ENCODE measurements at regions not wholly inside any gene's neighbourhood (a gene's known extent, or its start where the extent isn't known, plus 50 kb on each side); places are given as distances from the start of the nearest gene placed in this dataset.

GRCh38 chr11:79990141-79990540, 549.3 kb upstream of the TENM4 start:
- H3K4me3 Mint-ChIP-seq = no peak overlapping the region
- H3K9me3 Mint-ChIP-seq = peaks cover 5% of the 10 kb centered on the region
- DNase-seq (no peak), ATAC-seq (no peak)
- H3K27me3 Mint-ChIP-seq = no peaks in the 10 kb centered on the region
- ChIA-PET POLR2A (no interaction called here), CTCF (no interaction called here)
- intact Hi-C loops (cut with micrococcal nuclease) = no loop called here
- H3K4me1 Mint-ChIP-seq (ENCODE audit: low read depth) = no peaks in the 10 kb centered on the region
- no peak for TF ChIP-seq CTCF (IDR thresholded peaks at IDR 0.05)
- no peaks in the 10 kb centered on the region for H3K36me3 Mint-ChIP-seq (ENCODE audit: low read depth)
- no peak overlapping the region for H3K27ac Mint-ChIP-seq

DNA sequence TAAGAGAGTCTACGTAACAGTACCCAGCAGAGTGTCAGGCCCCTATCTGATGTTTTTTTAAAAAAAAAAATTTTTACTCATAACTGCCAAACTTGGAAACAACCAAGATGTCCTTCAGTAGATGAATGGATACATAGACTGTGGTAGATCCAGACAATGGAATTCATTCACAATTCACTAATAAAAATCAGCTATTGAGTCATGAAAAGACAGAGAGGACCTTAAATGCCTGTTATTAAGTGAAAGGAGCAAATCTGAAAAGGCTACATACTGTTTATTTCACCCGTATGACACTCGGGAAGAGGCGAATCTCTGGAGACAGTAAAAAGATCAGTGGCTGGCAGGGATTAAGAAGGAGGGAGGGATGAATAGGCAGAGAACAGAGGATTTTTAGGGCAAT, 541.4 kb upstream of the TENM4 start:
- Mint-ChIP-seq H3K27ac (no peak overlapping the region), H3K27me3 (no peaks in the 10 kb centered on the region), H3K36me3 (ENCODE audit: low read depth) (no peaks in the 10 kb centered on the region), H3K4me1 (ENCODE audit: low read depth) (no peaks in the 10 kb centered on the region), H3K4me3 (no peak overlapping the region), H3K9me3 (peaks cover 8% of the 10 kb centered on the region)
- DNase-seq (no peak), ATAC-seq (no peak)
- intact Hi-C loops (cut with micrococcal nuclease) = no loop called here
- POLR2A ChIA-PET = no interaction called here
- TF ChIP-seq CTCF (IDR thresholded peaks at IDR 0.05) = no peak
- CTCF ChIA-PET = no interaction called here

GRCh38 chr11:79980916-79981315, 540.1 kb upstream of the TENM4 start:
- DNase-seq = no peak
- Mint-ChIP-seq H3K36me3 (ENCODE audit: low read depth) (no peaks in the 10 kb centered on the region), H3K4me3 (no peak overlapping the region), H3K27ac (no peak overlapping the region), H3K4me1 (ENCODE audit: low read depth) (no peaks in the 10 kb centered on the region), H3K9me3 (peaks cover 8% of the 10 kb centered on the region), H3K27me3 (no peaks in the 10 kb centered on the region)
- ATAC-seq = no peak
- POLR2A ChIA-PET = no interaction called here
- TF ChIP-seq CTCF (IDR thresholded peaks at IDR 0.05) = no peak
- CTCF ChIA-PET = interaction anchor here (0.6 kb wide), 1 partner anchor 16 kb away, joined by 3 read pairs; no protein-coding TSS in a partner anchor
- intact Hi-C loops (cut with micrococcal nuclease) = no loop called here

DNA sequence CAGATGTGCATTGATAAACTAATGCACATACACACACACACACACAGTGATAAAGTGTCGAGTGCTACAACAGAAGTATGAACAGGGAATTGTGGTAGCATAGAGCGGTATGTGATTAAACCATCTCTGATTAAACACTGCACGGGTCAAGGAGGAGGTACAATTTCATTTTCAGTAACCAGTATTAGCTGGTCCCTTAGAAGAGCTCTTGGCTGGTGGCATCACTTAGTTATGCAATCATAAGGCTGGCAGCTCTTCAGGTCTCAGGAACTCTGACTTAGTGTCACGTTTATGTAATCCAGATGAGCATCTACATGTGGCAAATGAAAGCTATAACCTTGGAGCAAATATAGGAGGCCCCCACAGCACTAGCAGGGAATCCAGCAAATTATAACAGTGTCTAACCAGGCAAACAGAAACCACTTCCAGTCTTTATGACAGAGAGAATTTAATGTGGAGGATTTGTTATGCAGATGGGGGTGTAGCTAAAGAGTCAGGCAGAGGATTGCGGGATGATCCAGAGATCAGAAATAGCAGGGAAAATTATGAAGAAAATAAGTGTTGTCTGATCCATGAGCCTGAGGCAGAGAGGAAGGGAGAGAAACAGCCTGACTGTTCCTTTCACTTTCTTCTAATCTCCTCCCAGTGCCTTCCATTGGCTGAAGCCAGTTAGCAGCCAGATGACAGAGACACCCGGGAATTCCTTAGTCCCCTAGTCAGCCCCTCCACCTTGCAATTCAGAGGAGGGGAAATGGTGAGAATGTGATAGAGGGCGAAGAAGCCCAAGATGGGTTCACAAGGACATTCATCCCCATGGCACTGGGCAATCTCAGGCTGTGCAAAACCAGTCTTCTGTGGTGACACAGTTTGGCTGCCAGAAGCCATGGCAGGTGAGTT, 533.1 kb upstream of the TENM4 start:
- no peak for ATAC-seq
- intact Hi-C loops (cut with micrococcal nuclease) = no loop called here
- TF ChIP-seq CTCF (IDR thresholded peaks at IDR 0.05) = no peak
- H3K27ac Mint-ChIP-seq = no peak overlapping the region
- H3K9me3 Mint-ChIP-seq = no peaks in the 10 kb centered on the region
- no peaks in the 10 kb centered on the region for H3K27me3 Mint-ChIP-seq
- H3K4me3 Mint-ChIP-seq = no peak overlapping the region
- no peaks in the 10 kb centered on the region for H3K36me3 Mint-ChIP-seq (ENCODE audit: low read depth)
- H3K4me1 Mint-ChIP-seq (ENCODE audit: low read depth) = no peaks in the 10 kb centered on the region
- no peak for DNase-seq
- POLR2A ChIA-PET = no interaction called here
- CTCF ChIA-PET = no interaction called here

GRCh38 chr11:79971255-79971654, 530.4 kb upstream of the TENM4 start:
- no peaks in the 10 kb centered on the region for H3K36me3 Mint-ChIP-seq (ENCODE audit: low read depth)
- DNase-seq (no peak), ATAC-seq (no peak)
- H3K27me3 Mint-ChIP-seq = no peaks in the 10 kb centered on the region
- no peak overlapping the region for H3K27ac Mint-ChIP-seq
- ChIA-PET POLR2A (no interaction called here), CTCF (no interaction called here)
- intact Hi-C loops (cut with micrococcal nuclease) = no loop called here
- no peaks in the 10 kb centered on the region for H3K4me1 Mint-ChIP-seq (ENCODE audit: low read depth)
- H3K9me3 Mint-ChIP-seq = no peaks in the 10 kb centered on the region
- no peak overlapping the region for H3K4me3 Mint-ChIP-seq
- TF ChIP-seq CTCF (IDR thresholded peaks at IDR 0.05) = no peak
